Transverse colon (tissue), 3 donors: ENCODE measurements at regions not wholly inside any gene's neighbourhood (a gene's known extent, or its start where the extent isn't known, plus 50 kb on each side); places are given as distances from the start of the nearest gene placed in this dataset.

ENCODE experiments used
- CTCF ChIP-seq, 5 experiments: fragments of 200-600 bp in 3 of 5; fragments of 450-650 bp in 2 of 5; sonication (generic) in 3 of 5; IDR thresholded peaks; 1 replicate in 2 of 5; 2 replicates in 3 of 5; pipeline ENCODE4 v1.5.1; 2016 to 2017; ENCODE audit warnings: antibody characterized with exemption in 5 of 5, inconsistent platforms in 3 of 5, mild to moderate bottlenecking in 2 of 5, moderate library complexity in 1 of 5
- POLR2A ChIP-seq: fragments of 450-650 bp; IDR thresholded peaks from one replicate; pipeline ENCODE4 v1.6.1; 2016; ENCODE audit warnings: antibody characterized with exemption, mild to moderate bottlenecking, moderate library complexity

GRCh38 chr10:64574371-64574770 lies 1053.2 kb downstream of the REEP3 start:
- TF ChIP-seq CTCF (IDR thresholded peaks at IDR 0.05) = no peak
- TF ChIP-seq POLR2A = no peak
